ENCODE measurements at regions not wholly inside any gene's neighbourhood (a gene's known extent, or its start where the extent isn't known, plus 50 kb on each side); places are given as distances from the start of the nearest gene placed in this dataset.

DNA sequence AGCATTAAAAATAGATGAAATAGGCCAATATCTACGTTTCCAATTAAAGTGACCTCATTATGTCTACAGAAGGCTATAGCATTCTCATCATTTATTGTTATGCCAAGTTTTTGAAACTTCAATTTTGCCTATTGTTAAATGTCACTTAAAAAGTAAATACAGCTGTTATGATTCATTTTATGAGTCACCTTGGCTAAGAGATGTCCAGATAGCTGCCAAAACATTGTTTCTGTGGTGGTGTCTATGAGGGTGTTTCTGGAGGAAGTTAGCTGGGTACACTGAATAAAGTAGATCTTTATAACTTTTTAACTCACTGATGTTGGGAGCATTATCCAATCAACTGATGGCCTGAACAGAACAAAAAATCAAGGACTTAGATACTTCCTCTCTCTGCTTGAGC is 1209.7 kb upstream of the PCDH9 start:
- Histone ChIP-seq H3K4me1 (peaks cover 0 to 11% (median 0%) of the 10 kb centered on the region in 4 donors), H3K27ac (no peak overlapping the region), H3K4me3 (no peak overlapping the region), H3K27me3 (no peaks in the 10 kb centered on the region), H3K36me3 (no peaks in the 10 kb centered on the region), H3K9me3 (no peaks in the 10 kb centered on the region)
- no peak for DNase-seq
- whole genome bisulfite sequencing, 2 donors: 10 to 42% methylated on average over 1 of the region's 1 CpG
- TF ChIP-seq CTCF (IDR thresholded peaks at IDR 0.05): no peak
- TF ChIP-seq EP300 (IDR thresholded peaks at IDR 0.05): no peak
- TF ChIP-seq POLR2A (IDR thresholded peaks at IDR 0.05): no peak
- no peak for TF ChIP-seq POLR2AphosphoS5 (IDR thresholded peaks at IDR 0.05)
- intact Hi-C loops (cut with DNase I): no loop called here

- Histone ChIP-seq H3K9me3 (peaks cover 0 to 8% (median 0%) of the 10 kb centered on the region in 4 donors), H3K4me3 (no peak overlapping the region), H3K27ac (no peak overlapping the region), H3K4me1 (no peaks in the 10 kb centered on the region), H3K27me3 (no peaks in the 10 kb centered on the region), H3K36me3 (no peaks in the 10 kb centered on the region)
- intact Hi-C loops (cut with DNase I): no loop called here
- WGBS, 2 donors: 78 to 84% methylated on average over 4 of the region's 4 CpGs
- TF ChIP-seq EP300 (IDR thresholded peaks at IDR 0.05) (no peak), POLR2A (IDR thresholded peaks at IDR 0.05) (no peak), CTCF (IDR thresholded peaks at IDR 0.05) (no peak), POLR2AphosphoS5 (IDR thresholded peaks at IDR 0.05) (no peak)
- DNase-seq: no peak
These were observed 1198.2 kb upstream of the PCDH9 start for GRCh38 chr13:68428292-68428691.

DNA sequence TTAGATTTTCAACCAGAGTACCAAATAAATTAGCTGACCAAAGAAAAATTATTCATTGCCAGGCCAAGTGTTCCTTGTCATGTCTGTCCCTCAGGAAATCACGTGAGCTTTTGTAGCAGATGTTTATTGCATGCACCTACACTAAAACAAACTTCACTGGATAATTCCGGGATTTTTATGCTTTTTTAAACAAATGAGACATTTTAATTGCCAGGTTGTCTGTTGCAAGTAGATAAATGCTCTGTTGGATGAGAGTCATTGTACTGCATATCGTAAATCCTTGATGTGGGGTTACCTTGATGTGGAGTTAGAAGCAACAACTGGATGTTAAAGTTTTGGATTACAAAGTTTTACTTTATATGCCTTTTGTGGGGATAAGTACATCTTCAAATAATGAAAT is 1187.7 kb upstream of the PCDH9 start:
- WGBS, 2 donors: 21 to 41% methylated on average over 3 of the region's 3 CpGs
- intact Hi-C loops (cut with DNase I): no loop called here

DNA sequence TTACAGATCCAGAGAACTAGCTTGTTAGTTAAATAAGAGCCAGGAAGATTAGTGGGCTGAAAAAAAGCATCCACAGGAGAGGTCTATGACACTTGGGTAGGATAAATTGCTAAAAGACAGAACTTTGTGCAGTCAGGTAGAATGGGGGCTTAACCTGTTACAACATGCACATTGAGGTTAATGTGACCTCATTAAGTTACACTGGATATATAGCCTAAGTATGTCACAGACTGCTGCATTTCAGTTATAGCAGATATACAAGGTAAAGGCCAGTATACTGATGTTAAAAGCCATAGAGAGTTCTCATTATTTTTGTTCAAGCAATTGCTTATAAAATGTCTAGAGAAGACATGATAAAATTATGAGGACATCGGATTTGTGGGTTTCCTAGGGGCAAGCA is 1179.9 kb upstream of the PCDH9 start:
- WGBS, 2 donors: 86% methylated on average over 1 of the region's 1 CpG

More for the DNA sequence above, 1187.7 kb upstream of the PCDH9 start:
- TF ChIP-seq EP300 (IDR thresholded peaks at IDR 0.05) (no peak), POLR2A (IDR thresholded peaks at IDR 0.05) (no peak), POLR2AphosphoS5 (IDR thresholded peaks at IDR 0.05) (no peak), CTCF (IDR thresholded peaks at IDR 0.05) (no peak)
- DNase-seq: no peak
- Histone ChIP-seq H3K4me3 (no peak overlapping the region), H3K27ac (no peak overlapping the region), H3K27me3 (no peaks in the 10 kb centered on the region), H3K36me3 (no peaks in the 10 kb centered on the region), H3K9me3 (no peaks in the 10 kb centered on the region), H3K4me1 (no peaks in the 10 kb centered on the region)

More for the DNA sequence above, 1179.9 kb upstream of the PCDH9 start:
- TF ChIP-seq CTCF (IDR thresholded peaks at IDR 0.05) (no peak), POLR2AphosphoS5 (IDR thresholded peaks at IDR 0.05) (no peak), EP300 (IDR thresholded peaks at IDR 0.05) (no peak), POLR2A (IDR thresholded peaks at IDR 0.05) (no peak)
- no peaks in the 10 kb centered on the region for H3K27me3 ChIP-seq
- intact Hi-C loops (cut with DNase I): no loop called here
- H3K4me1 ChIP-seq: no peaks in the 10 kb centered on the region
- no peak for DNase-seq
- H3K27ac ChIP-seq: no peak overlapping the region
- H3K36me3 ChIP-seq: no peaks in the 10 kb centered on the region
- no peaks in the 10 kb centered on the region for H3K9me3 ChIP-seq
- no peak overlapping the region for H3K4me3 ChIP-seq

Measured in sigmoid colon (tissue), 6 donors.